Activated B cell treated with CpG ODN at 0.5 μM for 24 hours (primary cell): ENCODE measurements at regions not wholly inside any gene's neighbourhood (a gene's known extent, or its start where the extent isn't known, plus 50 kb on each side); places are given as distances from the start of the nearest gene placed in this dataset.

ENCODE experiments used
- ATAC-seq: fragments of 200-7000 bp; cut with Tn5 transposase; one replicate; pipeline ENCODE4 v1.10.0; 2021; ENCODE audit warnings: low read depth, mild to moderate bottlenecking, moderate library complexity
- CTCF ChIA-PET: fragments of 350-600 bp; sonication (Branson Sonifier 250); formaldehyde crosslinking; loops from one replicate; lab custom pipeline; 2021; ENCODE audit warnings: antibody characterized with exemption; lab: Charles Lee
- POLR2A ChIA-PET: fragments of 350-600 bp; sonication (Branson Sonifier 250); formaldehyde crosslinking; loops from one replicate; lab custom pipeline; 2021; ENCODE audit warnings: antibody characterized with exemption; lab: Charles Lee
- DNase-seq: peaks from one replicate; pipeline ENCODE4 v3.0.0; 2022
- H3K27ac Mint-ChIP-seq: one replicate; pipeline ENCODE4 v1.8.0; 2020; ENCODE audit warnings: mixed read lengths
- H3K27me3 Mint-ChIP-seq: one replicate; pipeline ENCODE4 v1.8.0; 2021; ENCODE audit warnings: mixed read lengths
- H3K36me3 Mint-ChIP-seq: one replicate; pipeline ENCODE4 v1.8.0; 2021; ENCODE audit warnings: low read depth, mixed read lengths
- H3K4me1 Mint-ChIP-seq: one replicate; pipeline ENCODE4 v1.8.0; 2021; ENCODE audit warnings: mixed read lengths
- H3K4me3 Mint-ChIP-seq: one replicate; pipeline ENCODE4 v1.8.0; 2020; ENCODE audit warnings: mild to moderate bottlenecking, mixed read lengths
- H3K9me3 Mint-ChIP-seq: one replicate; pipeline ENCODE4 v1.8.0; 2020; ENCODE audit warnings: mixed read lengths
- CTCF ChIP-seq: fragments of 200-600 bp; IDR thresholded peaks from one replicate; pipeline ENCODE4 v1.8.0; 2022; ENCODE audit warnings: antibody characterized with exemption, mild to moderate bottlenecking
- intact Hi-C: fragments of 100-400 bp; cut with micrococcal nuclease; formaldehyde crosslinking; loops from one replicate; pipeline ENCODE4 v1.15.1; 2024

DNA sequence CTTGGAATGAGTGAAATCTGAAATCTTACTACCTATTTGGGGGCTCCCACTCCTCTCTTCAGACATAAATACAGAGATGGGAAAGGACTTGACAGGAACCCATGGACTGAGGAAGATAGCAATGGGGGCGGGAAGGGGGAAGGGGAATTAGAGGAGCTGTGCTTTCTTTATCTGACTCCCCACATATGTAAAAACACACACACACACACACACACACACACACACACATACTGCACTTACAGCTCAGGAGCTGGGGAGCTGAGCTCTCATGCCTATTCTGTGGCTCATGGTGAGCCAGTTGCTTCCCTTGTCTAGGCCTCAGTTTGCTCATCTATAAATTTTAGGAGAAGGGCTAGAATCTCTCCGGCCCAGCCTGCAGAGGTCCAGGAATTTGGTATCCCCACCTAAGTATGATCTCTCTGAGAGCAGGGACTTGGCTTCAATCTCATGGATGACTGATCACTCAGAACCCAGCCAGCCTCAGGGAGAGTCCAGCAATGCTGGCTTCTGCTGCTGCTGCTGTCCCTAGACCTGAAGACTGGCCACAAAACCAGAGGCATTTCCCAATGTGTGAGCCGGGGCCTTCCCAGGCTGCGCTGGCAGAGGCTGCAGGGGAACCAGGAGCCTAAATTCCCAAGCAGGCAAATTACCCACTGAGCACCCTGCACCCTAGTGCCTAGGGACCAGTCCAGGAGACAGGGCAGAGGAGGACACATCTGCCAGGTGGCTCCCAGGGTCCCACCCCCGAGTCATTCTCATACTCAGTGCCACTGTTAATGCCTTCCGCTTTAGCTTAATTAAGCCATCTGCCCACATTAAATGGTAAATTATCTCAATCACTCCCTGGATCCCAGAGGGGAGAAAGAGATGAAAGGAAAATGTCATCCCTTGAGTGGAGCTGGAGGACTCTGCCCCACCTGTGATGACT lies 57.5 kb upstream of the RBM15 start:
- DNase-seq (no peak), ATAC-seq (no peak)
- TF ChIP-seq CTCF, result no peak
- no peaks in the 10 kb centered on the region for H3K27me3 Mint-ChIP-seq
- no peaks in the 10 kb centered on the region for H3K36me3 Mint-ChIP-seq
- no peaks in the 10 kb centered on the region for H3K4me1 Mint-ChIP-seq
- intact Hi-C loops, result no loop called here
- no peak overlapping the region for H3K4me3 Mint-ChIP-seq
- ChIA-PET POLR2A (no interaction called here), CTCF (interaction anchor here (1.8 kb wide), 1 partner anchor 74 kb away, joined by 8 read pairs; no protein-coding TSS in a partner anchor)
- no peaks in the 10 kb centered on the region for H3K9me3 Mint-ChIP-seq
- H3K27ac Mint-ChIP-seq, result no peak overlapping the region

DNA sequence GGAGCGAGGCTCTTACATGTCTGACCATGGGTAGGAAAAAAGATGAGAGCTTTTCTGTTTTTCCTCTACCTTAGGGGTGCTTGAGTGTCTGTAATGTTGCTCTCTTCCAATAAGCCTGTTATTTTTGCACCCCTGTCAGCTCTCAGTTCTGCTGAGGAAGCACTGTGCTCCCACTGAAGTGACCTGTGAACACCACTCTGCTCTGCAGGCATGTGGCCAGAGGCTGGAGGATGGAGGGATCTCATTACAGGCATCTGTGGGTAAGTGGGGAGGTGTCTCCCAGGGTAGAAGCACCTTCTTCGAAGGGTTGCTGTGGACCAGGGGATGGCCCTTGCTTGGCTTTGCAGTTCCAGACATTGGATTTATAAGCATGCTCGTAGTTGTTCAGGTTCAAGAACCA lies 56.8 kb upstream of the RBM15 start:
- no peaks in the 10 kb centered on the region for H3K27me3 Mint-ChIP-seq
- intact Hi-C loops, result no loop called here
- CTCF ChIA-PET, result no interaction called here
- POLR2A ChIA-PET, result no interaction called here
- ATAC-seq, result no peak
- TF ChIP-seq CTCF, result no peak
- H3K9me3 Mint-ChIP-seq, result no peaks in the 10 kb centered on the region
- H3K27ac Mint-ChIP-seq, result no peak overlapping the region
- no peak overlapping the region for H3K4me3 Mint-ChIP-seq
- no peaks in the 10 kb centered on the region for H3K4me1 Mint-ChIP-seq
- no peak for DNase-seq
- H3K36me3 Mint-ChIP-seq, result no peaks in the 10 kb centered on the region

DNA sequence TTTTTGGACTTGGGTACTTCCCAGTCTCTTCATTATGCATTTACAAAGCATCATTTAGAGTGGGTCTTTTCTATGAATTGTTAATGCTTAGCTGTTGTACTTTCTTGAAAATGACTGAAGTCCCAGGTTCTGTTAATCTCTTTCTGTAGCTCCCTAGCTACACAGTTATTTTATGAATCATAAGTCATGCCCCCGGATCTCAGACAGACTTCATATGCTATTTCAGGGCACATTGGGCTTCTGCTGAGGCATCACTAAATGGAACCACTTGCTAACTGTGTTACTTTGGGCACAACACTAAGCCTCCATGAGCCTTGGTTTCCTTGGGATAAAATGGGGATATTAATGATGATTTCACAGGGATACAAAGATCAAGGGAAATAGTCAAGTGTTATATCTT lies 55.5 kb upstream of the RBM15 start:
- no peak overlapping the region for H3K4me3 Mint-ChIP-seq
- POLR2A ChIA-PET, result no interaction called here
- no peak overlapping the region for H3K27ac Mint-ChIP-seq
- H3K27me3 Mint-ChIP-seq, result no peaks in the 10 kb centered on the region
- H3K9me3 Mint-ChIP-seq, result no peaks in the 10 kb centered on the region
- no peak for TF ChIP-seq CTCF
- H3K36me3 Mint-ChIP-seq, result no peaks in the 10 kb centered on the region
- DNase-seq (no peak), ATAC-seq (no peak)
- no peaks in the 10 kb centered on the region for H3K4me1 Mint-ChIP-seq
- intact Hi-C loops, result no loop called here
- CTCF ChIA-PET, result no interaction called here

- intact Hi-C loops, result loop anchor here (5.0 kb wide), 1 partner anchor 43 kb away; no protein-coding TSS in a partner anchor
- ATAC-seq, result no peak
- ChIA-PET CTCF (no interaction called here), POLR2A (no interaction called here)
- no peak for DNase-seq
- no peaks in the 10 kb centered on the region for H3K4me1 Mint-ChIP-seq
- H3K4me3 Mint-ChIP-seq, result no peak overlapping the region
- H3K27ac Mint-ChIP-seq, result no peak overlapping the region
- H3K36me3 Mint-ChIP-seq, result no peaks in the 10 kb centered on the region
- no peaks in the 10 kb centered on the region for H3K9me3 Mint-ChIP-seq
- TF ChIP-seq CTCF, result no peak
- no peaks in the 10 kb centered on the region for H3K27me3 Mint-ChIP-seq
Observed at GRCh38 chr1:110285316-110285715, 53.9 kb upstream of the RBM15 start.

DNA sequence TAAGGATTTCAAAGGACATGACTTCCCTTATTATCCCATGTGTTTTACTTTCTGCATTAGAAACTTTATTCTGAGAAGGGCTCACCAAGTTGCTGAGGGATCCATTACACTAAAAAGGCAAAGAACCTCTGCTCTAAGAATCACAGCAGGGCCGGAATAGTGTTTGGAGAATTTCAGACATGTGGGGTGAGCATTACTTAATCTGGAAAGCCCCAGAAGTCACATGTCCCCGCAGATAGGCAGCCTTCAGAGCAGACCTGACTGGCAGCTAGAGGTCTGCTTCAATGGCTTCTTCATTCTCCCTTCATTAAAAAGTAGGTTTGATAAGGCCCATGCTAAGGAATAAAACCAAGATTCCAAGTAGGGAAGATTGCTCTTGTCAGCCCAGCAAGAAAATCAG lies 52.6 kb upstream of the RBM15 start:
- intact Hi-C loops, result loop anchor here (5.0 kb wide), 1 partner anchor 44 kb away; no protein-coding TSS in a partner anchor

More for the DNA sequence above, 52.6 kb upstream of the RBM15 start:
- ATAC-seq (no peak), DNase-seq (no peak)
- H3K9me3 Mint-ChIP-seq, result no peaks in the 10 kb centered on the region
- no peak for TF ChIP-seq CTCF
- no peaks in the 10 kb centered on the region for H3K4me1 Mint-ChIP-seq
- ChIA-PET POLR2A (no interaction called here), CTCF (interaction anchor here (1.1 kb wide), 1 partner anchor 77 kb away, joined by 3 read pairs; no protein-coding TSS in a partner anchor)
- no peaks in the 10 kb centered on the region for H3K27me3 Mint-ChIP-seq
- no peak overlapping the region for H3K27ac Mint-ChIP-seq
- no peaks in the 10 kb centered on the region for H3K36me3 Mint-ChIP-seq
- no peak overlapping the region for H3K4me3 Mint-ChIP-seq
